ENCODE measurements at regions not wholly inside any gene's neighbourhood (a gene's known extent, or its start where the extent isn't known, plus 50 kb on each side); places are given as distances from the start of the nearest gene placed in this dataset.
"Not testable (repeated sequence)": the region's sequence is repeated elsewhere in the genome, so short reads cannot be mapped to it uniquely, and the experiment has no call there.

GRCh38 chr5:68057191-68057590, 158.4 kb upstream of the PIK3R1 start:
- H3K27ac ChIP-seq (ENCODE audit: low read depth in 2 of 2, low read length in 1 of 2): no peak overlapping the region
- WGBS, 2 donors: 83 to 92% methylated on average over 4 of the region's 4 CpGs
- no peaks in the 10 kb centered on the region for H3K9me3 ChIP-seq (ENCODE audit: control insufficient read depth in 2 of 2, insufficient read depth in 1 of 2, low read depth in 1 of 2, low read length in 1 of 2)
- H3K27me3 ChIP-seq (ENCODE audit: control insufficient read depth in 1 of 2, insufficient read depth in 2 of 2, low read length in 2 of 2): peaks cover 0 to 4% of the 10 kb centered on the region in 2 donors
- H3K4me1 ChIP-seq (ENCODE audit: control insufficient read depth in 2 of 2, insufficient read depth in 2 of 2, low read length in 1 of 2): no peaks in the 10 kb centered on the region
- no peak overlapping the region for H3K4me3 ChIP-seq (ENCODE audit: low read depth in 1 of 2, low read length in 2 of 2)
- no peaks in the 10 kb centered on the region for H3K36me3 ChIP-seq (ENCODE audit: control insufficient read depth in 2 of 2, insufficient read depth in 2 of 2, low read length in 1 of 2)

- H3K9me3 ChIP-seq (ENCODE audit: control insufficient read depth in 2 of 2, insufficient read depth in 1 of 2, low read depth in 1 of 2, low read length in 1 of 2): no peaks in the 10 kb centered on the region
- H3K4me3 ChIP-seq (ENCODE audit: low read depth in 1 of 2, low read length in 2 of 2): no peak overlapping the region
- no peaks in the 10 kb centered on the region for H3K4me1 ChIP-seq (ENCODE audit: control insufficient read depth in 2 of 2, insufficient read depth in 2 of 2, low read length in 1 of 2)
- H3K27me3 ChIP-seq (ENCODE audit: control insufficient read depth in 1 of 2, insufficient read depth in 2 of 2, low read length in 2 of 2): peaks cover 0 to 4% of the 10 kb centered on the region in 2 donors
- no peak overlapping the region for H3K27ac ChIP-seq (ENCODE audit: low read depth in 2 of 2, low read length in 1 of 2)
- WGBS, 2 donors: 93 to 98% methylated on average over 1 of the region's 1 CpG
- no peaks in the 10 kb centered on the region for H3K36me3 ChIP-seq (ENCODE audit: control insufficient read depth in 2 of 2, insufficient read depth in 2 of 2, low read length in 1 of 2)
These were observed 159.9 kb upstream of the PIK3R1 start for GRCh38 chr5:68055686-68056085.

- WGBS, 2 donors: 24 to 35% methylated on average over 4 of the region's 4 CpGs
- Histone ChIP-seq H3K27me3 (ENCODE audit: control insufficient read depth in 1 of 2, insufficient read depth in 2 of 2, low read length in 2 of 2) (peaks cover 0 to 4% of the 10 kb centered on the region in 2 donors), H3K4me3 (ENCODE audit: low read depth in 1 of 2, low read length in 2 of 2) (no peak overlapping the region), H3K4me1 (ENCODE audit: control insufficient read depth in 2 of 2, insufficient read depth in 2 of 2, low read length in 1 of 2) (no peaks in the 10 kb centered on the region), H3K27ac (ENCODE audit: low read depth in 2 of 2, low read length in 1 of 2) (no peak overlapping the region), H3K9me3 (ENCODE audit: control insufficient read depth in 2 of 2, insufficient read depth in 1 of 2, low read depth in 1 of 2, low read length in 1 of 2) (no peaks in the 10 kb centered on the region), H3K36me3 (ENCODE audit: control insufficient read depth in 2 of 2, insufficient read depth in 2 of 2, low read length in 1 of 2) (no peaks in the 10 kb centered on the region)
These were observed 160.9 kb upstream of the PIK3R1 start for GRCh38 chr5:68054638-68055037.

- H3K27ac ChIP-seq (ENCODE audit: low read depth in 2 of 2, low read length in 1 of 2): no peak overlapping the region
- no peaks in the 10 kb centered on the region for H3K4me1 ChIP-seq (ENCODE audit: control insufficient read depth in 2 of 2, insufficient read depth in 2 of 2, low read length in 1 of 2)
- H3K36me3 ChIP-seq (ENCODE audit: control insufficient read depth in 2 of 2, insufficient read depth in 2 of 2, low read length in 1 of 2): no peaks in the 10 kb centered on the region
- H3K9me3 ChIP-seq (ENCODE audit: control insufficient read depth in 2 of 2, insufficient read depth in 1 of 2, low read depth in 1 of 2, low read length in 1 of 2): no peaks in the 10 kb centered on the region
- H3K4me3 ChIP-seq (ENCODE audit: low read depth in 1 of 2, low read length in 2 of 2): no peak overlapping the region
- H3K27me3 ChIP-seq (ENCODE audit: control insufficient read depth in 1 of 2, insufficient read depth in 2 of 2, low read length in 2 of 2): peaks cover 0 to 4% of the 10 kb centered on the region in 2 donors
These were observed 162.4 kb upstream of the PIK3R1 start for GRCh38 chr5:68053202-68053601.

- Histone ChIP-seq H3K4me1 (ENCODE audit: control insufficient read depth in 2 of 2, insufficient read depth in 2 of 2, low read length in 1 of 2) (no peaks in the 10 kb centered on the region), H3K4me3 (ENCODE audit: low read depth in 1 of 2, low read length in 2 of 2) (no peak overlapping the region), H3K27ac (ENCODE audit: low read depth in 2 of 2, low read length in 1 of 2) (no peak overlapping the region), H3K27me3 (ENCODE audit: control insufficient read depth in 1 of 2, insufficient read depth in 2 of 2, low read length in 2 of 2) (peaks cover 0 to 3% of the 10 kb centered on the region in 2 donors), H3K36me3 (ENCODE audit: control insufficient read depth in 2 of 2, insufficient read depth in 2 of 2, low read length in 1 of 2) (no peaks in the 10 kb centered on the region), H3K9me3 (ENCODE audit: control insufficient read depth in 2 of 2, insufficient read depth in 1 of 2, low read depth in 1 of 2, low read length in 1 of 2) (no peaks in the 10 kb centered on the region)
- 73 to 75% methylated on average over 8 of the region's 8 CpGs for WGBS, 2 donors
These were observed 166.4 kb upstream of the PIK3R1 start for GRCh38 chr5:68049053-68049713.

GRCh38 chr5:68048516-68048915, 167.0 kb upstream of the PIK3R1 start:
- Histone ChIP-seq H3K27me3 (ENCODE audit: control insufficient read depth in 1 of 2, insufficient read depth in 2 of 2, low read length in 2 of 2) (no peaks in the 10 kb centered on the region), H3K4me1 (ENCODE audit: control insufficient read depth in 2 of 2, insufficient read depth in 2 of 2, low read length in 1 of 2) (no peaks in the 10 kb centered on the region), H3K36me3 (ENCODE audit: control insufficient read depth in 2 of 2, insufficient read depth in 2 of 2, low read length in 1 of 2) (no peaks in the 10 kb centered on the region), H3K27ac (ENCODE audit: low read depth in 2 of 2, low read length in 1 of 2) (no peak overlapping the region), H3K4me3 (ENCODE audit: low read depth in 1 of 2, low read length in 2 of 2) (no peak overlapping the region), H3K9me3 (ENCODE audit: control insufficient read depth in 2 of 2, insufficient read depth in 1 of 2, low read depth in 1 of 2, low read length in 1 of 2) (no peaks in the 10 kb centered on the region)
- WGBS, 2 donors: 96 to 99% methylated on average over 3 of the region's 3 CpGs

- not testable (repeated sequence) for H3K4me1 ChIP-seq (ENCODE audit: control insufficient read depth in 2 of 2, insufficient read depth in 2 of 2, low read length in 1 of 2); H3K9me3 ChIP-seq (ENCODE audit: control insufficient read depth in 2 of 2, insufficient read depth in 1 of 2, low read depth in 1 of 2, low read length in 1 of 2); H3K36me3 ChIP-seq (ENCODE audit: control insufficient read depth in 2 of 2, insufficient read depth in 2 of 2, low read length in 1 of 2); H3K4me3 ChIP-seq (ENCODE audit: low read depth in 1 of 2, low read length in 2 of 2); H3K27me3 ChIP-seq (ENCODE audit: control insufficient read depth in 1 of 2, insufficient read depth in 2 of 2, low read length in 2 of 2); H3K27ac ChIP-seq (ENCODE audit: low read depth in 2 of 2, low read length in 1 of 2)
- 82 to 88% methylated on average over 5 of the region's 5 CpGs for WGBS, 2 donors
These were observed 167.5 kb upstream of the PIK3R1 start for GRCh38 chr5:68048054-68048453.

GRCh38 chr5:68047035-68047434, 168.5 kb upstream of the PIK3R1 start:
- no peak overlapping the region for H3K4me3 ChIP-seq (ENCODE audit: low read depth in 1 of 2, low read length in 2 of 2)
- no peaks in the 10 kb centered on the region for H3K36me3 ChIP-seq (ENCODE audit: control insufficient read depth in 2 of 2, insufficient read depth in 2 of 2, low read length in 1 of 2)
- H3K9me3 ChIP-seq (ENCODE audit: control insufficient read depth in 2 of 2, insufficient read depth in 1 of 2, low read depth in 1 of 2, low read length in 1 of 2): no peaks in the 10 kb centered on the region
- no peak overlapping the region for H3K27ac ChIP-seq (ENCODE audit: low read depth in 2 of 2, low read length in 1 of 2)
- WGBS, 2 donors: 80 to 92% methylated on average over 1 of the region's 1 CpG
- no peaks in the 10 kb centered on the region for H3K27me3 ChIP-seq (ENCODE audit: control insufficient read depth in 1 of 2, insufficient read depth in 2 of 2, low read length in 2 of 2)
- H3K4me1 ChIP-seq (ENCODE audit: control insufficient read depth in 2 of 2, insufficient read depth in 2 of 2, low read length in 1 of 2): no peaks in the 10 kb centered on the region

GRCh38 chr5:68046445-68046844, 169.1 kb upstream of the PIK3R1 start:
- WGBS, 2 donors: 61 to 78% methylated on average over 5 of the region's 5 CpGs

GRCh38 chr5:68041293-68041692, 174.3 kb upstream of the PIK3R1 start:
- 74 to 78% methylated on average over 8 of the region's 8 CpGs for WGBS, 2 donors
- H3K4me3 ChIP-seq (ENCODE audit: low read depth in 1 of 2, low read length in 2 of 2): no peak overlapping the region
- H3K27me3 ChIP-seq (ENCODE audit: control insufficient read depth in 1 of 2, insufficient read depth in 2 of 2, low read length in 2 of 2): no peaks in the 10 kb centered on the region
- no peaks in the 10 kb centered on the region for H3K9me3 ChIP-seq (ENCODE audit: control insufficient read depth in 2 of 2, insufficient read depth in 1 of 2, low read depth in 1 of 2, low read length in 1 of 2)
- no peaks in the 10 kb centered on the region for H3K4me1 ChIP-seq (ENCODE audit: control insufficient read depth in 2 of 2, insufficient read depth in 2 of 2, low read length in 1 of 2)
- no peaks in the 10 kb centered on the region for H3K36me3 ChIP-seq (ENCODE audit: control insufficient read depth in 2 of 2, insufficient read depth in 2 of 2, low read length in 1 of 2)
- H3K27ac ChIP-seq (ENCODE audit: low read depth in 2 of 2, low read length in 1 of 2): no peak overlapping the region

More at GRCh38 chr5:68046445-68046844, 169.1 kb upstream of the PIK3R1 start:
- no peaks in the 10 kb centered on the region for H3K27me3 ChIP-seq (ENCODE audit: control insufficient read depth in 1 of 2, insufficient read depth in 2 of 2, low read length in 2 of 2)
- no peaks in the 10 kb centered on the region for H3K36me3 ChIP-seq (ENCODE audit: control insufficient read depth in 2 of 2, insufficient read depth in 2 of 2, low read length in 1 of 2)
- H3K4me1 ChIP-seq (ENCODE audit: control insufficient read depth in 2 of 2, insufficient read depth in 2 of 2, low read length in 1 of 2): no peaks in the 10 kb centered on the region
- H3K9me3 ChIP-seq (ENCODE audit: control insufficient read depth in 2 of 2, insufficient read depth in 1 of 2, low read depth in 1 of 2, low read length in 1 of 2): no peaks in the 10 kb centered on the region
- no peak overlapping the region for H3K4me3 ChIP-seq (ENCODE audit: low read depth in 1 of 2, low read length in 2 of 2)
- no peak overlapping the region for H3K27ac ChIP-seq (ENCODE audit: low read depth in 2 of 2, low read length in 1 of 2)
